ENCODE measurements at regions not wholly inside any gene's neighbourhood (a gene's known extent, or its start where the extent isn't known, plus 50 kb on each side); places are given as distances from the start of the nearest gene placed in this dataset.

- TF ChIP-seq CTCF (optimal IDR thresholded peaks at IDR 0.05 in 1 of 3, IDR thresholded peaks at IDR 0.05 in 1 of 3, conservative IDR thresholded peaks at IDR 0.05 in 1 of 3; ENCODE audit: extremely low read depth in 1 of 3, insufficient read depth in 2 of 3, low read length in 3 of 3) (no peak), EZH2 (IDR thresholded peaks at IDR 0.05; ENCODE audit: low read length) (no peak)
Observed at GRCh38 chr1:113255038-113255719, 135.1 kb upstream of the MAGI3 start.

Measured in keratinocyte (primary cell).